ENCODE measurements at regions not wholly inside any gene's neighbourhood (a gene's known extent, or its start where the extent isn't known, plus 50 kb on each side); places are given as distances from the start of the nearest gene placed in this dataset.

- TF ChIP-seq, protein P1, sequence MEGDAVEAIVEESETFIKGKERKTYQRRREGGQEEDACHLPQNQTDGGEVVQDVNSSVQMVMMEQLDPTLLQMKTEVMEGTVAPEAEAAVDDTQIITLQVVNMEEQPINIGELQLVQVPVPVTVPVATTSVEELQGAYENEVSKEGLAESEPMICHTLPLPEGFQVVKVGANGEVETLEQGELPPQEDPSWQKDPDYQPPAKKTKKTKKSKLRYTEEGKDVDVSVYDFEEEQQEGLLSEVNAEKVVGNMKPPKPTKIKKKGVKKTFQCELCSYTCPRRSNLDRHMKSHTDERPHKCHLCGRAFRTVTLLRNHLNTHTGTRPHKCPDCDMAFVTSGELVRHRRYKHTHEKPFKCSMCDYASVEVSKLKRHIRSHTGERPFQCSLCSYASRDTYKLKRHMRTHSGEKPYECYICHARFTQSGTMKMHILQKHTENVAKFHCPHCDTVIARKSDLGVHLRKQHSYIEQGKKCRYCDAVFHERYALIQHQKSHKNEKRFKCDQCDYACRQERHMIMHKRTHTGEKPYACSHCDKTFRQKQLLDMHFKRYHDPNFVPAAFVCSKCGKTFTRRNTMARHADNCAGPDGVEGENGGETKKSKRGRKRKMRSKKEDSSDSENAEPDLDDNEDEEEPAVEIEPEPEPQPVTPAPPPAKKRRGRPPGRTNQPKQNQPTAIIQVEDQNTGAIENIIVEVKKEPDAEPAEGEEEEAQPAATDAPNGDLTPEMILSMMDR (IDR thresholded peaks at IDR 0.05): no peak
- TF ChIP-seq POLR2A (IDR thresholded peaks at IDR 0.05): no peak
- TF ChIP-seq POLR2AphosphoS5 (IDR thresholded peaks at IDR 0.05; ENCODE audit: insufficient read depth in 1 of 2, low read depth in 1 of 2): no peak
These were observed 191.5 kb upstream of the RSPO3 start for GRCh38 chr6:126926926-126927325.
